ENCODE measurements at regions not wholly inside any gene's neighbourhood (a gene's known extent, or its start where the extent isn't known, plus 50 kb on each side); places are given as distances from the start of the nearest gene placed in this dataset.

- no peak for DNase-seq (ENCODE audit: low spot score)
Measured at GRCh38 chr18:42185486-42185885, 230.5 kb downstream of the PIK3C3 start.

GRCh38 chr18:42187611-42188380, 232.8 kb downstream of the PIK3C3 start:
- DNase-seq (ENCODE audit: low spot score), result no peak

GRCh38 chr18:42190643-42191042, 235.6 kb downstream of the PIK3C3 start:
- no peak for DNase-seq (ENCODE audit: low spot score)

GRCh38 chr18:42192251-42193248, 237.5 kb downstream of the PIK3C3 start:
- DNase-seq (ENCODE audit: low spot score), result no peak

GRCh38 chr18:42196651-42197050, 241.6 kb downstream of the PIK3C3 start:
- DNase-seq (ENCODE audit: low spot score), result no peak

- DNase-seq (ENCODE audit: low spot score), result no peak
Measured at GRCh38 chr18:42201137-42201536, 246.1 kb downstream of the PIK3C3 start.

GRCh38 chr18:42211201-42211600, 256.2 kb downstream of the PIK3C3 start:
- DNase-seq (ENCODE audit: low spot score), result no peak

GRCh38 chr18:42222557-42222956, 267.5 kb downstream of the PIK3C3 start:
- DNase-seq (ENCODE audit: low spot score), result no peak

GRCh38 chr18:42228581-42228980, 273.5 kb downstream of the PIK3C3 start:
- no peak for DNase-seq (ENCODE audit: low spot score)

- no peak for DNase-seq (ENCODE audit: low spot score)
Measured at GRCh38 chr18:42229211-42230210, 274.5 kb downstream of the PIK3C3 start.

- DNase-seq (ENCODE audit: low spot score), result no peak
Measured at GRCh38 chr18:42230636-42231035, 275.6 kb downstream of the PIK3C3 start.

GRCh38 chr18:42231284-42231683, 276.2 kb downstream of the PIK3C3 start:
- no peak for DNase-seq (ENCODE audit: low spot score)

GRCh38 chr18:42231796-42232195, 276.8 kb downstream of the PIK3C3 start:
- DNase-seq (ENCODE audit: low spot score), result no peak

GRCh38 chr18:42233908-42234307, 278.9 kb downstream of the PIK3C3 start:
- DNase-seq (ENCODE audit: low spot score), result no peak

- DNase-seq (ENCODE audit: low spot score), result no peak
Measured at GRCh38 chr18:42242758-42243157, 287.7 kb downstream of the PIK3C3 start.

GRCh38 chr18:42245137-42245536, 290.1 kb downstream of the PIK3C3 start:
- DNase-seq (ENCODE audit: low spot score), result no peak

- DNase-seq (ENCODE audit: low spot score), result no peak
Measured at GRCh38 chr18:42255908-42256765, 301.1 kb downstream of the PIK3C3 start.

- no peak for DNase-seq (ENCODE audit: low spot score)
Measured at GRCh38 chr18:42258301-42258965, 303.4 kb downstream of the PIK3C3 start.

- no peak for DNase-seq (ENCODE audit: low spot score)
Measured at GRCh38 chr18:42261731-42262130, 306.7 kb downstream of the PIK3C3 start.

GRCh38 chr18:42264497-42264896, 309.5 kb downstream of the PIK3C3 start:
- no peak for DNase-seq (ENCODE audit: low spot score)
